CD4-positive, alpha-beta T cell (primary cell): ENCODE measurements at regions not wholly inside any gene's neighbourhood (a gene's known extent, or its start where the extent isn't known, plus 50 kb on each side); places are given as distances from the start of the nearest gene placed in this dataset.
"Not testable (repeated sequence)": the region's sequence is repeated elsewhere in the genome, so short reads cannot be mapped to it uniquely, and the experiment has no call there.

Experiments
- ATAC-seq: fragments of 200-7000 bp; cut with Tn5 transposase; one replicate; pipeline ENCODE4 v1.10.0; 2022; ENCODE audit warnings: mild to moderate bottlenecking; ENCODE audit not compliant: poor library complexity
- CTCF ChIA-PET: fragments of 350-600 bp; sonication (Branson Sonifier 250); formaldehyde crosslinking; loops from one replicate; lab custom pipeline; 2021; ENCODE audit warnings: antibody characterized with exemption, inconsistent platforms; lab: Charles Lee
- POLR2A ChIA-PET: fragments of 350-600 bp; sonication (Branson Sonifier 250); formaldehyde crosslinking; loops from one replicate; lab custom pipeline; 2021; ENCODE audit warnings: antibody characterized with exemption, inconsistent platforms; lab: Charles Lee
- DNase-seq, 14 experiments: peaks; one replicate each; pipeline ENCODE4 v3.0.0-alpha.2; 2013 to 2020; ENCODE audit warnings: mixed read lengths in 2 of 14
- H3K27ac ChIP-seq, 2 donors: one replicate each; pipeline versions ENCODE4 v1.5.1 to v1.7.0; 2013; ENCODE audit warnings: low read length in 2 of 2, low read depth in 1 of 2, mild to moderate bottlenecking in 1 of 2
- H3K27me3 ChIP-seq, 2 experiments: 1 replicate in 1 of 2; 2 replicates in 1 of 2; pipeline versions ENCODE4 v1.6.1 to v1.7.0; 2013; ENCODE audit warnings: low read length in 2 of 2, control low read depth in 1 of 2, mild to moderate bottlenecking in 1 of 2, moderate library complexity in 1 of 2; ENCODE audit not compliant: insufficient read depth in 2 of 2, control insufficient read depth in 1 of 2
- H3K36me3 ChIP-seq: one replicate; pipeline ENCODE4 v1.6.1; 2013; ENCODE audit warnings: low read length, control low read depth; ENCODE audit not compliant: insufficient read depth
- H3K4me1 ChIP-seq: one replicate; pipeline ENCODE4 v1.6.1; 2013; ENCODE audit warnings: low read length, control low read depth; ENCODE audit not compliant: insufficient read depth
- H3K4me3 ChIP-seq: one replicate; pipeline ENCODE4 v1.5.1; 2013; ENCODE audit warnings: mild to moderate bottlenecking, low read length, moderate library complexity
- H3K9me3 ChIP-seq, 2 experiments: 1 replicate in 1 of 2; 2 replicates in 1 of 2; pipeline versions ENCODE4 v1.6.1 to v1.7.0; 2013; ENCODE audit warnings: low read length in 2 of 2, mild to moderate bottlenecking in 2 of 2, control low read depth in 1 of 2, moderate library complexity in 1 of 2; ENCODE audit not compliant: control insufficient read depth in 1 of 2, insufficient read depth in 1 of 2
- H3K27ac Mint-ChIP-seq: one replicate; pipeline ENCODE4 v1.8.0; 2020; ENCODE audit warnings: mixed read lengths
- H3K27me3 Mint-ChIP-seq: one replicate; pipeline ENCODE4 v1.8.0; 2021; ENCODE audit warnings: mixed read lengths
- H3K36me3 Mint-ChIP-seq: one replicate; pipeline ENCODE4 v1.8.0; 2021; ENCODE audit warnings: low read depth, mixed read lengths
- H3K4me1 Mint-ChIP-seq: one replicate; pipeline ENCODE4 v1.8.0; 2021; ENCODE audit warnings: low read depth, mixed read lengths
- H3K4me3 Mint-ChIP-seq: one replicate; pipeline ENCODE4 v1.8.0; 2020; ENCODE audit warnings: mild to moderate bottlenecking, mixed read lengths
- H3K9me3 Mint-ChIP-seq: one replicate; pipeline ENCODE4 v1.8.0; 2020; ENCODE audit warnings: mixed read lengths
- intact Hi-C, 2 experiments: fragments of 100-400 bp; cut with DNase I in 1 of 2; cut with micrococcal nuclease in 1 of 2; formaldehyde crosslinking; loops; one replicate each; pipeline versions ENCODE4 v1.15.1 to v1.9.0; 2023 to 2025; cut with DNase I, micrococcal nuclease

DNA sequence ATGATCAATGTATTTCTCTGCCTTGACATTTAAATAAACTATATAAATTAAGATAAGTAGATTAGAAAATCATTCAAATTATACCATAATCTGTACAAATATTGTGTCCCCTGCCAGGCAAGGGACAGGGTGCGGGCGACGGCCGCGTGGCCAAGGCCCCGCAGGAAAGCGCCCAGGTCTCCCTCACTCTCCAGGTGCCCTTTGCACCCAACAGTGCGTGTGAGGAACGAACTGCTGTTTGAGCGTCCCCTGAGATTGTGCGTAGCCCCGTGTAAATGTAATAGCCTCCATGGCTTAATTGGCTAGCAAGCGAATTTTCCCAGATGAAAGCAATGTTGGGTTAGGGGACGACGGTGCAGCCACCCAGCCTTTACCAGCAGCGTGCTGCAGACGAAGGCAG lies 161.4 kb downstream of the SYT15 start:
- H3K27me3 ChIP-seq, H3K4me3 ChIP-seq, H3K36me3 ChIP-seq, H3K36me3 Mint-ChIP-seq, H3K9me3 ChIP-seq, intact Hi-C loops, H3K4me1 Mint-ChIP-seq, H3K27ac ChIP-seq, H3K9me3 Mint-ChIP-seq, DNase-seq, H3K27me3 Mint-ChIP-seq, ATAC-seq, H3K4me1 ChIP-seq, H3K27ac Mint-ChIP-seq, POLR2A ChIA-PET, H3K4me3 Mint-ChIP-seq, CTCF ChIA-PET: not testable (repeated sequence)

DNA sequence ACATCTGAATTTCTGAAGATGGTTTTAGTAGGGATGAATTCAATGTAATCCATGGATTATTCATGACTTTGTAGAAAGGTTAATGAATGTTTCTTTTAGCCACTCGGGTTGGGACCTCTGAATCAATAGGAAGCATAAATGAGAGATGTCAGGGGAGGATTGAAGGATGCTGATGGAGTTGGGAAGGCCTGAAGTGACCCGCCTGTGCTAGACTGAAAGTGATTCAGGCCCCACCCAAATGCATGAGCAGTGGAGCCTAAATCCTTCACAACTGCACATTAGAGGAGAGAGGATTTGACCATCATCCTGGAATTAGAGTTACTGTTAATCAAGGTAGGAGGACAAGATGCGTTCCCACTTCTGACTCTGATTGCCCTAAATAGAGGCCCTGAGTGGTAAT lies 162.2 kb upstream of the PTPN20 start:
- H3K9me3 Mint-ChIP-seq, H3K27me3 ChIP-seq, H3K4me3 ChIP-seq, H3K27ac Mint-ChIP-seq, POLR2A ChIA-PET, H3K36me3 ChIP-seq, H3K36me3 Mint-ChIP-seq, ATAC-seq, H3K4me1 Mint-ChIP-seq, H3K27me3 Mint-ChIP-seq, H3K9me3 ChIP-seq, DNase-seq, H3K27ac ChIP-seq, H3K4me1 ChIP-seq, H3K4me3 Mint-ChIP-seq, intact Hi-C loops, CTCF ChIA-PET: not testable (repeated sequence)

DNA sequence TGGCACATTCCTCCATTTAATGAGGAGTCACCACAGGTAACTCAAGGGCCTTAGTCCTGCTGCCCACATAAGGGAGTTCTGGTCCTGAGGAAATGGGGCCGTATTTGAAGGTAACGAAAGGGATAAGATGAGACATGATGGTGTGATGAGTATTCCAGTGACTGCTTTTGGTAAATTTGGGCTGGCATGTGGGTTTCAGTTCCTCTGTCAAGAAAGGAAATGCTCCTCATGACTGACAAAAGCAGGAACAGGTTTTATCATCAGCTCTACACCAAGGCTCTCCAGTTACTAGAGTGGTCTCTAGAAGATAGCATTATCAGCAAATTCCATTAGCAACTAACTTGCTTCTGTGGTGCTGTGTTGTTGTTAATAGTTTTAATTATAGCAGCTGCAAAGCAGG lies 161.8 kb upstream of the PTPN20 start:
- H3K9me3 Mint-ChIP-seq, ATAC-seq: not testable (repeated sequence)

DNA sequence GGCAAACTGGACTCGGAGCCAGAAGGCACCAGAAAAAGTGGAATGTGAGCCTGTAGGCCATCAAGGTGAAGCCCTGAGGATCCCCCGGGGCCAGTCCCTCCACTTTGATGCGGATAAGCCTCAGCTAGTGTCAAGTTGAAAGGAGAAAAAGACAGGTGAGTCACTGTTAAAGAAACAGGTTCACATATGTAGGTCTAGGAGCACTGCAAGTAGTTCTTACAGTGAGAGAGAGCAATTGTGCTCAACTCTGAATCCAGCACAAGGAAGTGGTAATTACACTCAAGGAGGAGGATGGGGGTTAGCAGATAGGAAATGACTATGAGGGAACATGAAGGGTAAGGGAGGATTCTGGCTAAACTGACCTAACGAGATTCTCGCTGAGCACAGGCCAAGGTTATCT lies 157.5 kb upstream of the PTPN20 start:
- not testable (repeated sequence) for H3K27ac Mint-ChIP-seq, H3K9me3 ChIP-seq

More for the DNA sequence above, 161.8 kb upstream of the PTPN20 start:
- CTCF ChIA-PET, H3K4me3 ChIP-seq, intact Hi-C loops, H3K4me3 Mint-ChIP-seq, H3K9me3 ChIP-seq, H3K27me3 ChIP-seq, H3K36me3 Mint-ChIP-seq, H3K4me1 ChIP-seq, H3K27me3 Mint-ChIP-seq, POLR2A ChIA-PET, H3K27ac ChIP-seq, H3K4me1 Mint-ChIP-seq, H3K36me3 ChIP-seq, H3K27ac Mint-ChIP-seq: not testable (repeated sequence)
- DNase-seq, result peak in 1 of 14 experiments; percentile 13

DNA sequence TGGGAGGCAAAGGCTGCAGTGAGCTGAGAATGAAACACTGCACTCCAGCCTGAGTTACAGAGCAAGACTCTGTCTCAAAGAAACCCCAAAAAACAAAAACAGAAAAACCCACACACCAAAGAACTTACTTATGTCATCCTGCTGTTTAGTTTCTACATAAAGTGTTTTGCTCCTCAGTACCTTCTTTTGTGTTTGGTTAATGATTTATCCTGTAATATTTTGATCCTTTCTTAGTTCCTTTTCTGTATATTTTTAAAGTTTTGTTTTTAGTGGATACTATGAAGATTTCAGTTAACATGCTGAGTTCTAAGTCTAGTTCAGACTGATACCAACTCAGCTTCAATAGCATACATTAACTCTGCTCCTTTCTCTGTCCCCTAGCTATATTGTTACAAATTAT lies 149.8 kb upstream of the PTPN20 start:
- H3K27me3 Mint-ChIP-seq, H3K36me3 ChIP-seq, H3K4me1 ChIP-seq, POLR2A ChIA-PET, H3K27ac ChIP-seq, H3K4me1 Mint-ChIP-seq, H3K27ac Mint-ChIP-seq, DNase-seq, H3K4me3 ChIP-seq, ATAC-seq, H3K9me3 ChIP-seq, intact Hi-C loops, H3K36me3 Mint-ChIP-seq, H3K4me3 Mint-ChIP-seq, H3K9me3 Mint-ChIP-seq, CTCF ChIA-PET, H3K27me3 ChIP-seq: not testable (repeated sequence)

More for the DNA sequence above, 157.5 kb upstream of the PTPN20 start:
- H3K27ac ChIP-seq, H3K4me1 Mint-ChIP-seq, intact Hi-C loops, DNase-seq, POLR2A ChIA-PET, H3K4me3 Mint-ChIP-seq, H3K9me3 Mint-ChIP-seq, H3K4me3 ChIP-seq, H3K36me3 ChIP-seq, H3K36me3 Mint-ChIP-seq, H3K27me3 ChIP-seq, H3K27me3 Mint-ChIP-seq, H3K4me1 ChIP-seq, CTCF ChIA-PET, ATAC-seq: not testable (repeated sequence)

DNA sequence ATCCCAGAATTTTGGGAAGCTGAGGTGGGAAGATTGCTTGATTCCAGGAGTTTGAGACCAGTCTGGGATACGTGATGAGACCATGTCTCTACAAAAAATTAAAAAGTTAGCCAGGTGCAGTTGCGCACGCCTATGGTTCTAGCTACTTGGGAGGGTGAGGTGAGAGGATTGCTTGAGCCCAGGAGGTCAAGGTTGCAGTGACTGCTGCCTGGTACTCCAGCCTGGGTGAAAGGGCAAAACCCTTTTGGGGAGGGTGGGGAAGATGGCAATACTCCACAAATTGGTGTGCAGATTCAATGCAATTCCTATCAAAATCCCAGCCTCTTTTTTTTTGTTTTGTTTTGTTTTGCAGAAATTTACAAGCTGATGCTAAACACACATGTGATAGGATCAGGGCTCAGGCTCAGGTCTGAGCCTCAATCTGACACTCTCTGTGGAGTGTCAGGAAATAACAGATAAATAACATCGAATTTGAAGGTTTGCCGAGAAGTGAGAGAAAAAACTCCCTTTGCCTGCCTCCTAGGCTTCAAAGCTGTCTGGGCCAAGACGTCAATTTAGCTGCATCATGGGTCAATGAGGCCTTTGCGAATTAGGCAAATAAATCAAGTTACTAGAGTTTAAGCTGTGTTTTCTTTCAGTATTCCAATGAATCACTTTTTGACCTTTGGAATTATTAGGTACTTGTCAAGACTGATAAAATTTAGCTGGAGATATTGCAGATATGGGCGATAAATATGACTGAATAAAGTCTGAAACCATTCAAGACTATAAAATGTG lies 142.5 kb upstream of the PTPN20 start:
- H3K4me3 ChIP-seq, H3K36me3 Mint-ChIP-seq, H3K4me1 Mint-ChIP-seq, DNase-seq, POLR2A ChIA-PET, CTCF ChIA-PET, intact Hi-C loops, H3K4me1 ChIP-seq, H3K27me3 Mint-ChIP-seq, ATAC-seq, H3K9me3 ChIP-seq, H3K9me3 Mint-ChIP-seq, H3K27me3 ChIP-seq, H3K27ac Mint-ChIP-seq, H3K4me3 Mint-ChIP-seq, H3K27ac ChIP-seq, H3K36me3 ChIP-seq: not testable (repeated sequence)

DNA sequence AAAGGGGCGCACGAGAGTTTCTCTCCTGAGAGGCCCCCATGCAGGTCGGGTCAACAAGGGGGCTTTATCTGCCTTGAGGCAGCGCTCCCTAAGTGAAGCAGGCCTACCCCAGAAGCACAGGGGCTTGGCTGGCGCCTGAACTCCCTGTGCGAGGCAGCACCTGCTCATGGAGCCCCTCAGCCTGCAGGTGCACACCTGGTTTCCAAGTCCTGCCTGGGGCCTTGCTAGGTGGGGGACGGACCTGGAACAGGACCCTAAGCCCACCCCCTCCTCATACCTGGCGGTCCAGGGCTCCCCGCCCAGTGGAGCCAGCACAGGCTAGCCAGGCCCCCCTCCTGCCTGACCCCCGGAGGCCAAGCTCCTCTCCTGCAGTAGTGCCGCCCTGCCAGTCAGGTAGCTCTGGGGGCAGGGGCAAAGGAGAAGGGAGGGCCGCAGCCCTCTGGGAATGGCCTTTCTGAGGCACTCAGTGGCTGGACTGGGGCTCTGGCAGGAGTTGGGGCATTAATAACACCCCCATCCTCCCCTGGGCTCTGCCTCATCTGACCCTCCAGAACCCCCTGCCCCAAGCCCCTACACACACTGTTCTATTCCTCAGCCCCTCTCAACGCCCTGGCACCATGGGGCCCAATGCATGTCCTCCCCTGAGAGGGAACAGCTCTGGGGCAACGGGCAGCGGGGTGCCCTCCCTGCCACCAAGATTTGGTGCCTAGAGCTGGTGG lies 137.9 kb upstream of the PTPN20 start:
- H3K9me3 Mint-ChIP-seq, H3K27ac Mint-ChIP-seq, ATAC-seq, intact Hi-C loops, H3K4me3 ChIP-seq, H3K27ac ChIP-seq, H3K4me3 Mint-ChIP-seq, H3K36me3 Mint-ChIP-seq, H3K27me3 Mint-ChIP-seq, CTCF ChIA-PET, H3K4me1 ChIP-seq, H3K27me3 ChIP-seq, DNase-seq, POLR2A ChIA-PET, H3K9me3 ChIP-seq, H3K36me3 ChIP-seq, H3K4me1 Mint-ChIP-seq: not testable (repeated sequence)
